ENCODE measurements at regions not wholly inside any gene's neighbourhood (a gene's known extent, or its start where the extent isn't known, plus 50 kb on each side); places are given as distances from the start of the nearest gene placed in this dataset.
"Not testable (repeated sequence)": the region's sequence is repeated elsewhere in the genome, so short reads cannot be mapped to it uniquely, and the experiment has no call there.

DNA sequence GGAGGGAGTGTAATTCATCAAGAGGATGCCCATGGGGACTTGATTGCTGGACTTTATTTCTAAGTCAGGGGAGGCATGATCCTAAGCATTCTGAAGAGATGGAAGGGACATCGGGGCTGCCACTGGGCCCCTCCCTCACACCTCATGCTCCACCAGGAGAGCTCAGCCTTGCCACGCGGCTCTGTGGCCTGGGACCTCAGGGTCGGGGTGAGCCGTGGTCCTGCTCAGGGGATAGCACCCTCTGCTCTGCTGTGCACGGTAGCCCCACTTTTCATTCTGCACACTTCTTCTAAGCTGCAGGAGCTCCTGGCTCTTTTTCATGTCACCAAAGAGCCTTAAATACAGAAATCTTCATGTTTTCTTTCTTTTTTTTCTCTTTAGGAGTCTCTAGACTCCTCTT, 75.5 kb upstream of the DPP6 start:
- H3K9me3 ChIP-seq; H3K36me3 ChIP-seq; H3K4me3 ChIP-seq; H3K4me1 ChIP-seq; ATAC-seq; intact Hi-C loops (cut with DNase I); DNase-seq; H3K27me3 ChIP-seq; H3K27ac ChIP-seq: not testable (repeated sequence)
- WGBS, 2 donors: 79 to 82% methylated on average over 6 of the region's 6 CpGs

DNA sequence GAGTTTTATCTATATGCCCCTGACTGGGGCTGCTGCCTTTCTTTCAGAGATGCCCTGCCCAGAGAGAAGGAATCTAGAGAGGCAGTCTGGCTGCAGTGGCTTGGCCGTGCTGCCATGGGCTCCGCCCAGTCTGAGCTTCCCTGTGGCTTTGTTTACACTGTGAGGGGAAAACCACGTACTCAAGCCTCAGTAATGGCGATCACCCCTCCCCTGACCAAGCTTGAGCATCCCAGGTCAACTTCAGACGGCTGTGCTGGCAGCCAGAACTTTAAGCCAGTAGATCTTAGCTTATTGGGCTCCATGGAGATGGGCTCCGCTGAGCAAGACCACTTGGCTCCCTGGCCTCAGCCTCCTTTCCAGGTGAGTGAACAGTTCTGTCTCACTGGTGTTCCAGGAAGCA, 69.0 kb upstream of the DPP6 start:
- H3K4me3 ChIP-seq; intact Hi-C loops (cut with DNase I); H3K9me3 ChIP-seq; H3K27me3 ChIP-seq; ATAC-seq; DNase-seq; H3K27ac ChIP-seq; H3K36me3 ChIP-seq; H3K4me1 ChIP-seq: not testable (repeated sequence)
- WGBS, 2 donors: 48 to 57% methylated on average over 6 of the region's 6 CpGs

DNA sequence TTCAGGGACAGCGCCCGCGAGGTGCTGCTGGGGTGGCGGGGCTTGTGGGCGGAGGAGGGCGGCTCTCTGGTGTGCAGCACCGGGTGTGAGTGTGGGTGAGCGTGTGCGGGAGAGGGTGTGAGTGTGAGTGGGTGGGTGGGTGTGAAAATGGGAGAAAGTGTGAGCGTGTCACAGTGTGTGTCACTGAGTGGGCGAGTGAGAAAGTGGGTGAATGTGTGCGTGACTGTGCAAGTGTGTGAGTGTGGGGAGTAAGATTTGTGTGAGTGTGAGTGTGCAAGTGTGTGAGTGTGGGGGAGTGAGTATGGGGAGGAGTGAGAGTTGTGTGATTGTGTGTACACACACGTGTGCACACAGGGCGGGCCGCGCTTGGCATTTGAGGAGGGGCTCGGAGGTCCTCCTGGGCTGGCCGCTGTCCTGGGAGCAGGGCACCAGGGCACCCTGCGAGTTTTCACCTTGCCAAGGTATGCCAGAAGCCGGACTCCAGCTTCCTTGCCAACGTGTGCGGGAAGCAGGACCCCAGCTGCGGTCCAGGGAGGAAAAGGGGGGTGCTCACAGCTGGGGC, 63.1 kb upstream of the DPP6 start:
- H3K27ac ChIP-seq; H3K9me3 ChIP-seq; H3K4me3 ChIP-seq; intact Hi-C loops (cut with DNase I); H3K4me1 ChIP-seq; H3K36me3 ChIP-seq; H3K27me3 ChIP-seq; DNase-seq: not testable (repeated sequence)
- WGBS, 2 donors: 65 to 80% methylated on average over 13 to 16 of the region's 23 CpGs
- peak in 3 of 8 donors; percentile 14 to 44 (median 29) for ATAC-seq

DNA sequence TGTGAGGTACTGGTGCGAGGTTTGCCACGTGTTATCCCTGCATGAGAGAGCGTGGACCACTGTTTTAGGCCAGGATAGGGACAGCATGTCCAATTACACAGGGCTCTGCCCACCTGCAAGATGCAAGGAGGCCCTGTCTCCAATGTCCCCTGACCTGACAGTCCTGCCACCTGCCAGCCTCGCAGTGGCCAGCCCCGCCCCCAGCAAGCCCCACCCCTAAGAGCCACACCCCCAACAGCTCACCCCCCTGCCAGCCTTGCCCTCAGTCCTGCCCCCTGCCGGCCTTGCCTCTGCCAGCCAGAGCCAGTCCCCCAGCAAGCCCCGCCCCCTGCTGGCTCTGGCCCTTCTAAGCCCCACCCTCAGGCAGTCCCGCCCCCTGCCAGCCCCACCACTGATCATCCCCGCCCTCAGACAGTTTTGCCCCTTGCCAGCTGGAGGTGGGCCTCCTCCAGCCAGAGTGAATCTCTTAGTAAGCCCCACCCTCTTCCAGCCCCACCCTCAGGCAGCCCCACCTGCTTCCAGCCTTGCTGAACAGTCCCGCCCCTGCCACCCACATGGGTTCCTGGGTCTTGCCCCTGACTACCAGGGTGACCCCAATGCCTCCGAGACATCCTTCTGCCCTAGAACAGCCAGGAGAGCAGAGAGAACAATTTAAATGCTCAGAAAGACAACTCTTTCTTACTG, 62.3 kb upstream of the DPP6 start:
- H3K4me1 ChIP-seq; H3K27me3 ChIP-seq; H3K9me3 ChIP-seq; DNase-seq; ATAC-seq; intact Hi-C loops (cut with DNase I); H3K4me3 ChIP-seq; H3K27ac ChIP-seq; H3K36me3 ChIP-seq: not testable (repeated sequence)
- 53 to 63% methylated on average over 5 to 9 of the region's 11 CpGs for WGBS, 2 donors

DNA sequence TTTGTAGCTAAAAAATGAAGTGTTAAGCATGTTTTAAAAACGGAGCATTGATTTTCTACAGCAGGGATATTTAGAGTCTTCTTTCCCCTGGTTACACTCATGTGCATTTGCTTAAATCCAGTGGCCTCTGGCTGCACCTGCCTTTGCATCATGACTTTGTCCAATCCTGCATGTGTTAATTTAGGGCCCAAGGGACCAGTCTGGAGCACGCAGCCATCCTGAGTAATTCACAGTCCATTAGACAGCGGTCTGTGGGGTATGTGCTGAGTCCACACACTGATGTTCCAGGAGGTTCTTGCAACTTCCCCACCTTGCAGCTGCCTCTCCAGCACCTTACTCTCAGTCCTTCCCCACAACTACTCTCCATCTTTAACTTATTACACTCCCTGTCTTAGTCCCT, 60.7 kb upstream of the DPP6 start:
- H3K9me3 ChIP-seq; DNase-seq; H3K36me3 ChIP-seq; H3K27ac ChIP-seq; ATAC-seq; intact Hi-C loops (cut with DNase I); H3K4me1 ChIP-seq; H3K27me3 ChIP-seq; H3K4me3 ChIP-seq: not testable (repeated sequence)
- WGBS, 2 donors: 67 to 77% methylated on average over 2 of the region's 3 CpGs

DNA sequence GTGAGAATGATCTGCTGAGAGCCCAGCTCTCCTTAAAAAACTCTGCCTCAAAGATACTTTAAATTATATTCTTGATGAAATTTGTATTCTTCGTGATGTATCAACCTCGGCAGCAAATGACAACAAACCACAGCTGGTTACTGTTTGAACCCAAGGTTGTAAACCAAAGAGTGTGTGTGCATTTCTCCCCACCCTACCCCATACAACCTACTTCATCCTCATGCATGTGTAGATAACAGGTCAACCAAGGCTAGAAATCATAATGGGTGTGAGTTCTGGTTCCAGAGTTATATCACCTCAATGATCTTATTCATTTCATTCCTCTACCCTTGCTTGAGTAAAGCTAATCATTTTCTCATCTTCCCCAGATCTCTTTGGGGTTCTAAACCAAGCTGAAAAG, 58.8 kb upstream of the DPP6 start:
- H3K27me3 ChIP-seq; H3K9me3 ChIP-seq; H3K4me3 ChIP-seq; intact Hi-C loops (cut with DNase I); DNase-seq; H3K36me3 ChIP-seq; ATAC-seq; H3K27ac ChIP-seq; H3K4me1 ChIP-seq: not testable (repeated sequence)
- 83% methylated on average over 2 of the region's 2 CpGs for WGBS, 2 donors

DNA sequence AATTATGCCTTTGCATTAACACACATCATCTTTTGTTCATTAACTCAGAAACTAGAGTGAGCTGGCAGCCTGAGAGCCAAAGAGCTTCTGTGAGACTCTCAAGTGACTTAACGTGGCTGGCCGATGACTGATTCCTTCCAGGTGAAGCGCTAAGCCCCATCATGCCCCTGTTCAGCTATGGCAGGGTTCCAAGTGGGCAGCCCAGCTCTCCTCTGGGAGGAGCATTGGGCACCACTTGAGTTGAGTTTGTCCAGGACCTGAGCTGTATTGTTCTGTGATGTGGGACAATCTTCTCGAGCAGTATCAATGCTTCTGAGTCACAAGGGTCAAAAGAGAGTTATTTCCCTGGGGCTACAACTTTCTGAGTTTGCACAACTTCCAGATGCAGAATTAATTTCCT, 53.3 kb upstream of the DPP6 start:
- DNase-seq; H3K4me3 ChIP-seq; H3K4me1 ChIP-seq; ATAC-seq; H3K36me3 ChIP-seq; H3K27me3 ChIP-seq; H3K9me3 ChIP-seq; intact Hi-C loops (cut with DNase I); H3K27ac ChIP-seq: not testable (repeated sequence)
- WGBS, 2 donors: 70 to 76% methylated on average over 4 of the region's 4 CpGs

All from heart right ventricle (tissue), 16 donors.